Activated CD4-positive, alpha-beta T cell treated with anti-CD3 and anti-CD28 coated beads for 24 hours (primary cell): ENCODE measurements at regions not wholly inside any gene's neighbourhood (a gene's known extent, or its start where the extent isn't known, plus 50 kb on each side); places are given as distances from the start of the nearest gene placed in this dataset.

Source experiments
- DNase-seq, 2 donors: peaks; one replicate each; pipeline ENCODE4 v3.0.0-alpha.2; 2020; ENCODE audit warnings: low read depth in 2 of 2

- no peak for DNase-seq
Observed at GRCh38 chr7:1359681-1360485, 99.4 kb downstream of the MICALL2 start.

DNA sequence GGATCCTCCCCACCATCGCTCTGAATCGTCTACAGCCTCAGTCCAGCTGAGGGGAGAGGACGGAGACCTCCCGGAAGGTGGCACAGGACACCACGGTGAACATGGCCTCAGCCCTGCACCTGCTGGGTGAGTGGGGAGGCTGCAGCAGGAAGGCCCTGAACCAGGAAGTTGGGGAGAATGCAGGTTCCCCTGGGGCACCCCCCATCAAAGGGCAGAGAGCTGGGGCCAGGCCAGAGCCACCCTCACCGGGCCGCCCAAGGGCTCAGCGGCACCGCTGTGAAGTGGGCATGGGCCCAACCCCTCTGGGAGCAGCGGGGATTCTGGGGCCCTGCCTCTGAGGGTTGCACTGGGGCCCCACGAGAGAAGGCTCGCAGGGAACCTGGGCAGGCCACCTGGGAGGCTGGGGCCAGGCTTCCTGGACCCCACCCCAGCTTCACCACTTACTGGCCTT, 98.7 kb downstream of the MICALL2 start:
- no peak for DNase-seq

GRCh38 chr7:1361016-1361755, 98.1 kb downstream of the MICALL2 start:
- DNase-seq, result no peak

- no peak for DNase-seq
Observed at GRCh38 chr7:1361756-1362125, 97.5 kb downstream of the MICALL2 start.

DNA sequence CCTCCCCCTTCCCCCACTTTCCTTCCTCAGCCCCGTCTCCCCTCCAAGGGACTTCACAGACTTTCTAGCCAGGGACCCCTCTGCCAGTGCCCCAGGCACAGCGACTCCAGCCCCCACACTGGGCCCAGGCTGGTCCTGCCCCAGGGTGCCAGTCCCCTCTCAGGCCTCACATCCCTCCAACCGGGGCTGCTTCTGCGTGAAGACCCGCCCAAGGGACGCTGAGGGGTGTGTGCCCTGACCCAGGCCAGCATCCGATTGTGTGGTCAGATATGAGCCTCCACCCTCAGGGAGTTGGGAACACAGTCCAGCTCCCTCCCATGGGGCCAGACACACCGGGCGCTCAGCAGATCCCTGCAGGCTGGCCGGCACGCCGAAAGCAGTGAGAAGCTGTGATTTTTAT, 97.0 kb downstream of the MICALL2 start:
- DNase-seq, result no peak

- no peak for DNase-seq
Observed at GRCh38 chr7:1364068-1364905, 95.0 kb downstream of the MICALL2 start.

GRCh38 chr7:1364906-1365570, 94.2 kb downstream of the MICALL2 start:
- no peak for DNase-seq

GRCh38 chr7:1365846-1366245, 93.4 kb downstream of the MICALL2 start:
- DNase-seq, result no peak

DNA sequence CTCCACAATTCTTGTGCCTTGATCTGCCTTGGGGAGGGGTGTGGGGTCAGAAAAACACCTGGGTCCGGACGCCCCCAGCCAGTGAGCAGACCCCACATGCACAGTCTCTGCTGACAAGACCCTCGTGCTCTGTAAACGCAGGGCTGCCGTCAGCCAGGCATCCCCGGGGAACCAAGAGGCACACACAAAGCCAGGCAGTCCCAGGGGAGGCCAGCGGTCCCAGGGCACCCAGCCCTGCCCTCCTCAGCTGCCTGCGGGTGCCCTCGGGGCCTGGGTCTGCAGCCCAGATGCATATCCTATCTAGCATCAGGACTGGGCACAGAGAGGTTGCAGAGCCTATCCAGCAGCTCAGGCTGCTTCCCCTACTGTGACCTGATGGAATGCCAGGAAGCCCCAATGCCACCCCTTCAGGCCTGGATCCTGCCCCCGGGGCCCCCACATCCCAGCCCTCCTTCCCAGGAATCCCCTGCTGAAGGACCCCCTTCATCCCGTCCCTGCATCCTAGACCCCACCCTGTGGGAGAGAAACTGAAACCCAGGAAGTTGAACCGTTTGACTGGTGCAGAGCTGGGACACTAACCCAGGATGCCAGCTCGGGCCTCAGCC, 92.4 kb downstream of the MICALL2 start:
- DNase-seq, result no peak

GRCh38 chr7:1367501-1368183, 91.6 kb downstream of the MICALL2 start:
- DNase-seq, result no peak

DNA sequence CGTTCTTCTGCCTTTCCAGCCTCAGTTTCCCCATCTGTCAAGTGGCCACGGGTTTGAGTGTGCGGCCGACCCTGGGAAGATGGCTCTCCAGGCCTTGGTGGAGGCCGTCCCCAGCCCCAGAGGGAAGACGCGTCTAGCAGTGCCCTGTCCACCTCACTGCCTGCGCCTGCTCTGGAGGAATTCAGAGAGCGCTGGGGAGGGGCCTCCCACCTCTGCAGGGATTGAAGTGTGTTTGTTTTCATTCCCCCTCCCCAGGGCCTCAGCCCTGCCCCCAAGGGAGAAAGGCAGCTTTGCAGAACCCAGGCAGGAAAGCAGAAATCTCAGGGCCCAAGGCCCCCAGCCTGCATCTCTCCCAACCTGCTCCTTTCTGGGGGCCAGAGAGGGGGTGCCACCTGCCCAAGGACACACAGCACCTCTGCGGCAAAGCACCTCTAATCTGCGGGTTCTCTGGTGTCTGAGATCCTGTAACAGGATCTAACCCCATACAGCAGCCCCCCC, 91.0 kb downstream of the MICALL2 start:
- no peak for DNase-seq

DNA sequence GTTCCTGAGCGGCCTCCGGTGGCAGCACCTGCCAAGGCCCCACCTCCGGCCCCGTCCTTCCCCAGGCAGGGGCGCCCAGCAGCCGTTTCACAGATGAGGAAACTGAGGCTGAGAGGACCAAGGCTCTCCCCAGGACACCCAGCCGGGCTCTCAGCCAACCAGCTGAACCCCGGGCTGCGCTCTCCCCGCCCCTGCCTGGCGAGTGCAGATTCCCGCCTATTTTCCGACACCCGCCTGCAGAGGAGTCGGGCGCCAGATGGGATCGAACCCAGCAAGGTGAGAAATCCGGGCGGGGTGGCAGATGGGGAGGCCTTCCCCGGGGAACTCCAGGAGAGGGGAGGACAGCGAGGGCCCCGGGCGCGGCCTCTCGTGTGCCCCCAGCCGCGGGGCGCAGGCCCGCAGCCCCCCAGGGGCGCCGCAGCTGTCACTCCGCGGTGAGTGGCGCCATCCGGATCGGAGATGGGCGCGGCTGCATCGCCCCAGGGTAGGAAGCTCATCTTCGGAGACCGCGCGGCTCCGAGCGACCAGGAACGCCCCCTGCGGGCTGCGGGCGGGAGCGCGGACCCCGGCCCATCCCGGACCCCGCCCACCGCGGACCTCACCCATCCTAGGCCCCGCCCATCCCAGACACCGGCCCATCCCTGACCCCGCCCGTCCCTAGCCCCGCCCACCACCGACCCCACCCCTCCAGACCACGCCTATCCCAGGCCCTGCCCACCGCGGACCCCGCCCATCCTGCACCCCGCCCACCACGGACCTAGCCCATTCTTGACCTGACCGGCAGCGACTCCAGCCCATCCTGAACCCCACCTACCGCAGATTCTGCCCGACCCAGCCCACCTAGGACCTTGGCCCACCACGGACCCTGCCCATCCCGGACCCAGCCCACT, 90.3 kb downstream of the MICALL2 start:
- peak; percentile 10 to 37 for DNase-seq

GRCh38 chr7:1369916-1370657, 89.2 kb downstream of the MICALL2 start:
- no peak for DNase-seq

GRCh38 chr7:1370738-1371137, 88.5 kb downstream of the MICALL2 start:
- no peak for DNase-seq

DNA sequence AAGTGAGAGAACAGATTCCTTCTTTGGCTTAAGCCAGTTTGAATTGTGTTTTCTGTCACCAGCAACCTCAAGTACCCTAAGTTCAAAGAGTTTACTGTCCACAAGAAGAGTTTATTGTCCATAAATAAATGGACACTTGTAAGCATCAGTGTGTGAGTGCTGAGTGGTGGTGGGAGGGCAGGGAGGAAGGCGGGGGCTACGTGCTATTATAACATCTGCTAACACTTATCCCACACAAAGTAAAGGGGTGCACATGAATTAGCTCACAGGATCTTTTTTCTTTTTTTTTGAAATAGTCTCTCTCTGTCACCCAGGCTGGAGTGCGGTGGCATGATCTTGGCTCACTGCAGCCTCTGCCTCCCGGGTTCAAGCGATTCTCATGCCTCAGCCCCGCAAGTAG, 87.2 kb downstream of the MICALL2 start:
- no peak for DNase-seq

- DNase-seq, result no peak
Observed at GRCh38 chr7:1372671-1373379, 86.4 kb downstream of the MICALL2 start.

DNA sequence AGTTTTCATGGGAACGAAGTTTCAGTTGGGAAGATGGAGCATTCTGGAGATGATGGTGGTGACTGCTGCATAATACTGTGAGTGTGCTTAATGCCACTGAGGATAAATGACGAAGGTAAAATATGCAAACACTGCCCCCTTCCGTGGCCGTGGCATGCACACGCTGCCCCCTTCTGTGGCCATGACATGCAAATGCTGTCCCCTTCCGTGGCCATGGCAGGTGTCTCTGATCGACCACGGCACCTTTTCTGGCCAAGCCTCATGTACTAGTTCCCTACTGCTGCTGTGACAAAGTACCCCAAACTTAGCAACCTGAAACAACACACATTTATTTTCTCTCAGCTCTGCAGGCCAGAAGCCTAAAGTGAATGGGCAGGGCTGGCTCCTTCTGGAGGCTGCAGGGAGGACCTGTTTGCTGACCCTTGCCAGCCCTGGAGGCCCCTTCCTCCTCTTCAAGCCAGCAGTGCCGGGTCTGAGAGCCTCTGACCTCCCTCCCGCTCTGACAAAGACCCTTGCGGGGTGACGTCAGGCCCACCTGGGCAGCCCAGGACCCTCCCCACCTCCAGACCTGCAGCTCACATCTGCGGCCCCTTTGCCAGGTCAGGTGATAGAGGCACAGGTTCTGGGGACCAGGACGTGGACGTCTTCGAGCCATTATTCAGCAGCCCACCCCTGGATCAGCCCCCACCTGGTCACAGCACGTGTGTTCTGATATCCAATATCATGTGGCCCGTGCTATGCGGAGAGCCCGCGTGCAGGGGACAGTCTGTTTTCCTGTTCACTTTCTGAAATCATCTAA, 82.0 kb downstream of the MICALL2 start:
- DNase-seq, result no peak
